GM12865 (cell line): ENCODE measurements at regions not wholly inside any gene's neighbourhood (a gene's known extent, or its start where the extent isn't known, plus 50 kb on each side); places are given as distances from the start of the nearest gene placed in this dataset.
"Not testable (repeated sequence)": the region's sequence is repeated elsewhere in the genome, so short reads cannot be mapped to it uniquely, and the experiment has no call there.

ENCODE experiments used
- DNase-seq: peaks from one replicate; pipeline ENCODE4 v3.0.0; 2010; ENCODE audit warnings: low read depth
- H3K4me3 ChIP-seq: 2 replicates; pipeline ENCODE4 v1.5.1; 2011; ENCODE audit warnings: mild to moderate bottlenecking, low read depth, low read length, control low read depth
- TF ChIP-seq, protein P1 (sequence below): IDR thresholded peaks from 2 replicates; pipeline ENCODE4 v1.5.1; 2011; ENCODE audit warnings: low read length, control low read depth, low read depth, inconsistent platforms; ENCODE audit not compliant: insufficient read depth; ENCODE audit errors: missing control alignments

DNA sequence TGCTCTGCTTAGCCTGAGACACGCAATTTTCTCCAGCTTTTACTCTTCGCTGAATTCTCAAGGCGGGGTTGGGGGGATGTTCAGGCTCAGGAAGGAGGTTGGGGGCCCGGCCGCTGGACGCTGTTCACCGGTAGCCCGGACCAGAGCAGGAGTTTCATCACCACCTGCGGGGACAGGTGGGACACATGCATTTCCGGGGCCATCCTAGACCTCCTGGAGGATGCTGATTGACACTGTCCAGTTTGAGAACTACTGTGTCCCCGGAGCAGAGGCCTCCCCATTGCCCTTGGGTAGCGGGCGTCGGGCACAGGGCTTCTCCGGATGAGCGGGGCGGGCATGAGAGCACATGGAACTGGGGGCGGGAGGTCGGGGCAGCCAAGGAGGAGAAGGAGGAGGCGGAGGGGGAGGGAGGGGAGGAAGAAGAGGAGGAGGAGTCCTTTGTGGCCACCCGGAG lies 144.0 kb upstream of the GRK3 start:
- peak overlapping the region; percentile 42 for H3K4me3 ChIP-seq
- TF ChIP-seq, protein P1, sequence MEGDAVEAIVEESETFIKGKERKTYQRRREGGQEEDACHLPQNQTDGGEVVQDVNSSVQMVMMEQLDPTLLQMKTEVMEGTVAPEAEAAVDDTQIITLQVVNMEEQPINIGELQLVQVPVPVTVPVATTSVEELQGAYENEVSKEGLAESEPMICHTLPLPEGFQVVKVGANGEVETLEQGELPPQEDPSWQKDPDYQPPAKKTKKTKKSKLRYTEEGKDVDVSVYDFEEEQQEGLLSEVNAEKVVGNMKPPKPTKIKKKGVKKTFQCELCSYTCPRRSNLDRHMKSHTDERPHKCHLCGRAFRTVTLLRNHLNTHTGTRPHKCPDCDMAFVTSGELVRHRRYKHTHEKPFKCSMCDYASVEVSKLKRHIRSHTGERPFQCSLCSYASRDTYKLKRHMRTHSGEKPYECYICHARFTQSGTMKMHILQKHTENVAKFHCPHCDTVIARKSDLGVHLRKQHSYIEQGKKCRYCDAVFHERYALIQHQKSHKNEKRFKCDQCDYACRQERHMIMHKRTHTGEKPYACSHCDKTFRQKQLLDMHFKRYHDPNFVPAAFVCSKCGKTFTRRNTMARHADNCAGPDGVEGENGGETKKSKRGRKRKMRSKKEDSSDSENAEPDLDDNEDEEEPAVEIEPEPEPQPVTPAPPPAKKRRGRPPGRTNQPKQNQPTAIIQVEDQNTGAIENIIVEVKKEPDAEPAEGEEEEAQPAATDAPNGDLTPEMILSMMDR: no peak
- no peak for DNase-seq

DNA sequence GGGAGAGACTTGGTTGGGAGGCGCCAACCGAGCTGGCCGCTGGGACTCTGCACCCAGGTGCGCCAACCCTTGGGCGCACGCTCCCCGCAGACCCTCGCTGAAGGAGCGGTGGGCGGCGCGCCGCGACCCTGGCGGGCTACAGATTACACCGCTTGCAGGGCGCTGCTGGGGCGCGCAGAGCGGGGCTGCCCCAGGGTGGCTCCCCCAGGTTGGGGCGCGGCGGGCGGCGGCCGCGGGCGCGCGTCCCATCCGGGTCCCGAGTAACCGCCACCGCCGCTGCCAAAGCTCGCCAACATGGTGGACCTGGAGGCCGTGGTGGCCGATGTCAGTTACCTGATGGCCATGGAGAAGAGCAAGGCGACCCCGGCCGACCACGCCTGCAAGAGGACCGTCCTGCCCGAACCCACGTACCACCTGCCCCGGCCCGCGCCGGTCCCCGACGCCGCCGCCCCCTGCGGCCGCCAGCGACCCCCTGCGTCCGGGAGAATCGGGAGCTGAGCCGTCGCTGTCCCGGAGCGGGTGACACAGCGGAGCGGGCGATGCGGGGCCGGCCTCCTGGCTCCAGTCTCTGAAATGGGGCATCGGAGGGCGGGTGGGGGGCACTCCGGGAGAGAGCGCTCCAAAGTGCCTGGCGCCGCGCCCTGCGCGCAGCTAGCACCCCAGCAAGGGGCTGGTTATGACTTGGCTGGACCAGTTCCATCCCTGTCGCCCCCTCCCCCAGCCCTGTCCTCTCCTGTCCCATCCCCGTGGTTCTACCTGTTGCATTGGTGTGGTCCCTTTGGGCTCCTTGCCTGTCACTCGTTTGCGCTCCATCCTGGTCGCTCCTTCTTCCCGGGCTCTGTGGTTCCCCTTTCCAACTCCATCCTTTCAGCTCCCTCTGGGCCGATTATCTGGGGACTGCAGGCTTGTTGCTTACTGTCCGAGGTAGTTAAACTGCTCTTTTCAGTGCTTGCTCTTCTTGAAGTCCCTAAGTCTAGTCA lies 143.3 kb upstream of the GRK3 start:
- TF ChIP-seq, protein P1: no peak
- peak overlapping the region; percentile 42 for H3K4me3 ChIP-seq
- DNase-seq: no peak

DNA sequence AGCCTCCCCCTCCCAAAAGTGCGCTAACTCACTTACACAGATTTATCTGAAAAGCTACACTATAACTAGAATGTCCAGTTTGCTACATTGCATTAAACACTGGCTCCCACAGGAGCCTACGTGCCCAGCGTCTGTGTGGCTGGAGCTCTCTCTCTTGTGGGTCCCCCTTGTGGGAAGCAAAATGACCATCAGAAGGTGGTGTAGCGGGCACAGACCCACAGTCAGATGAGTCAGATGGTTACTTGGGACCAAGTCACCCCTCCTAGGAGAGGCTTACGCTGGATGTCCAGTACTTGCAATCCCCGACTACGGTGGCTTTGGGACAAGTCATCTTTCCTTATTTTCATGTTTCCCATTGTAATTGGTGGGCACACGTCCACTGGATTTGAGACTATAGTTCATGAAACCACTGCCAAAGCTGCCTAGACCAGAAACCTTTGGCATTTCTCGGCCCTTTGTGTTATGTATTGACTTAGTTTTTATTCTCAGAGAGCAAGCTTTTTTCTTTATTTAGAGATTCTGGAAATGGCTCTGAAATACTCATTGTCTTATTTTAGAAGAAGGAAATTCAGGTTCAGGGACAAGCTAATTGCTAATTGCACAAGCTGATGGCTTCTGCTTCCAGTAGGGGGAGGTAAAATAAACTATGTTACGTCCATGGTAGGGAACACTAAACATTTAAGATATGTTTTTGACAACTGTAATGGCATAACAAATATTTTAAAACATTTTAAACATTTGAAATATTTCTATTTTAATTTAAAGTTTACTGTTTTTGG lies 137.8 kb upstream of the GRK3 start:
- not testable (repeated sequence) for DNase-seq, H3K4me3 ChIP-seq

DNA sequence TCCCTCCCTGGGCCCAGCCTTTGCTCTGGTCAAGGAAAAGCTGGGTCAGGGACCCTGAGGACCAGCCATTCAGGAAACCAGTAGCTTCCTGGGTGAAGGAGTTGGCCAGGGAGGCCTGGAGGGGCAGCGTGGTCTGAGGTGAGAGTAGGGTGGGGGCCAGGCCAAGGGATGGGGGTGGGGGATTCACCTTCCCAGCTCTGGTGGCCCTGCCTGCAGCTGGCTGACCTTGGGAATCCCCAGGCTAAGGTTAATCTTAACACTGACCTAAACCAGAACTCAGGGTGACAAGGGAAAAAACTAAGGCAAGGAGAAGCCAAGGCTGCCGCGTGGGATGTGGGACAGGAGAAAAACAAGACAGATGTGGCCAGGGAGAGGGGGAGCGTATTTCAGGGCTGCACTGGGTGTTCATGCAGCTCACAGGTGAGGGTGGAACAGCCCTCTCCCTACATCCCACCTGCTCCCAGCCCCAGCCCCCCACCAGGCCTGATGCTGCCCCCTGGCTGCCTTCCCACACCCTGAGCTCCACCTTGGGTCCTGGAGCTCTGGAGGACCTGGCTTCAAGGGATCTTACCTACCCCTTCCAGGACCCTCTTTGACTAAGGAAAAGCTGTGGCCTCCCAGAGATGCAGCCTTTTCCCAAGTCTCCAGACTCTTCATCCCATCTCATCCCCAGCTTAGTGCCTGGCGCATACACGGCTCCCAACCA lies 132.7 kb upstream of the GRK3 start:
- not testable (repeated sequence) for H3K4me3 ChIP-seq, DNase-seq

DNA sequence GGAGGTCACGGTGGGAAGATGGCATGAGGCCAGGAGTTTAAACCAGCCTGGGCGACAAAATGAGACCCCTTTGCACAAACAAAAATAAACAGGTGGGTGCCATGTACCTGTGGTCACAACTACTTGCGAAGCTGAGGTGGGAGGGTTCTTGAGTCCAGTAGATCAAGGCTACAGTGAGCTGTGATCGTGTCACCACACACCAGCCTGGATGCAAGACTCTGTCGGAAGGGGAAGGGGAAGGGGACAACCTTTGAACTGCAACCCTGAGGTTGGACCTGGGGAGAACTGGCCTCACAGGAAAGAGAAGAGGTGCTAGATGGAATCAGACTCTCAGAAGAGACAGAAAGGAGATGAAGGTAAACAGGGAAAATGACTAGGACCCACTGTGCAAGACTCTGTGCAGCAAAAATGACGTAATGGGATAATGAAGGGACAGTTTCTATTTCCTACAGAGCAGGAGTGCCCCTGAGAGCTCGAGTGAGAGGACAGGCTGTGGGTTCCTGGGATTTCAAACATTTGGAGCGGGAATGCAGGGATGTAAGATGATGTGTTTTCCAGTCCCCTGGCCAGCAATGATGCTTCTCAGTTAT lies 131.0 kb upstream of the GRK3 start:
- not testable (repeated sequence) for H3K4me3 ChIP-seq, DNase-seq

DNA sequence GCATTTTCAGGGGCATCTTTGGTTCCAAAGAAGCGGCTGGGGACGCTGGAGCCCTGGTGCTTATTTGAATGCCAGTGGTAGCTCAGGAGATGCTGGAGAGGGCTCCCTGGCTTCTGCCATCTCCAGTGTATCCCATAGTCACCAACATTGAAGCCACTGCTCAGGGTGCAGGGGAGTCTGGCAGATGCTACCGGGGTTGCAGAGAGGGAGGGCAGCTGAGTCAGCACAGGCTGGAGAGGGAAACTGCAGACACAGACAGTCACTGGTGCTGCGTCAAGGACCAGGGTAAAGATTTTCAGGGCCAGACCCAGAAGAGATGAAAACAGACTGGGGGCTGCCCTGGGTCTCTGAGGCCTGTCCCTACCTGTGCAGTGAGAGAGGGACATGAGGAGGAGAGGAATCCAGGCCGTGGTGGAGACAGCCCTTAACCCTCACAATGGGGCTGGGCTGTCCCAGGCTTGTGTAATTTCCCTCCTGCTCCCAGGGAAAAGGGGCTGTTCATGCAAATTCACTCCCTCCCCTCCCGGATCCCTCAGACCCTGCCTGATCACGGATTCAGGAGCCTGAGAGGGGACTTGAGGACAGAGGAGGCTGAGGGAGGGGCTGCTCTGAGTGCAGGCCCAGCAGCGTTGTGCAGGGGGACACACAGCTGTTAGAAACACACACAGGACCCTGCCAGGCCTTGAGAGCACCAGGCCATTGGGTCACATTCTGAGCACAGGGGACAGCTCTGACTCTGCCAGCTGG lies 126.9 kb upstream of the GRK3 start:
- no peak for DNase-seq
- TF ChIP-seq, protein P1: no peak
- H3K4me3 ChIP-seq: no peak overlapping the region

DNA sequence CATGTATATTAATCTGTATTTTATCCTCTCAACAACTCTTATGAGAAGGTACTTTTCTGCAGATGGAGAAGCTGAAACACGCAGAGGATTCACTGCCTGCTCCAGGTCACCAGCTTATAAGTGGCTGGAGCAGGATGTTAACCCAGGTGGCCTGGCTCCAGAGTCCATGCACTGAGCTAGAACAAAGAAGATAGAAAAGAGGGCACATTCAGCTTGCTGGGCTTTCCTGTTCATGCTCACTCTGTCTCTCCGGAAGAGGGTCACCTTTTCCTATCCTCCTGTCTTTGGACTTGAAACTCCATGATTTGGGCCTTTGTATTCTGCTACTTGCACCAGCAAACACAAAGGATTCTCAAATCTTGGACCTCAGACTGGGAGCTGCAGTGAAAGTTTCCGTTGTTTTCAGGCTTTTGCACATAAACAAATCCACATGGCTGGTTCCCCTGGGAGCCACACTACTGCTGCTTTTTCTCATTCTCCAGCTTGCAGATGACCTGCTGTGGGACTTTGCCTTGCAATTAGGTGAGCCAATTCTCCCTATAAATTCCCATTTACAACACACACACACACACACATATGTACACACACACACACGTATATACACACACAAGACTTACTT lies 117.3 kb upstream of the GRK3 start:
- H3K4me3 ChIP-seq: peak overlapping the region; percentile 79
- TF ChIP-seq, protein P1: no peak
- peak; percentile 33 for DNase-seq
